SK-N-SH (cell line): ENCODE measurements at regions not wholly inside any gene's neighbourhood (a gene's known extent, or its start where the extent isn't known, plus 50 kb on each side); places are given as distances from the start of the nearest gene placed in this dataset.

ENCODE experiments used
- CTCF ChIA-PET: fragments of 300-600, 350-600 bp; formaldehyde crosslinking; extraction: SDS; loops from one replicate; lab custom pipeline; 2021; lab: Yijun Ruan, JAX
- POLR2A ChIA-PET: fragments of 350-600 bp; sonication (Branson Sonifier 250); formaldehyde crosslinking; extraction: SDS; loops from one replicate; lab custom pipeline; 2020; ENCODE audit warnings: antibody characterized with exemption, inconsistent platforms; lab: Yijun Ruan, JAX
- DNase-seq: peaks from one replicate; pipeline ENCODE4 v3.0.0; 2012
- H2AFZ ChIP-seq: fragments of 200-600 bp; sonication (generic); 2 replicates; pipeline ENCODE4 v1.8.1; 2016; ENCODE audit warnings: antibody characterized with exemption, mild to moderate bottlenecking, low read depth
- H3F3A ChIP-seq: fragments of 200-600 bp; sonication (generic); replicated peaks from 2 replicates; pipeline ENCODE3; 2016; ENCODE audit warnings: antibody characterized with exemption, mild to moderate bottlenecking; ENCODE audit not compliant: insufficient read depth
- H3K27ac ChIP-seq, 2 experiments: fragments of 200-500 bp in 1 of 2; fragments of 200-600 bp in 1 of 2; sonication (Bioruptor generic) in 1 of 2; sonication (generic), shearing (Covaris generic) in 1 of 2; 2 replicates each; pipeline versions ENCODE4 v1.5.1 to v1.6.1; 2014 to 2016; ENCODE audit warnings: low read depth in 2 of 2, inconsistent platforms in 1 of 2, low read length in 1 of 2, mild to moderate bottlenecking in 1 of 2, mixed read lengths in 1 of 2
- H3K27me3 ChIP-seq: fragments of 200-600 bp; sonication (generic), shearing (Covaris generic); 2 replicates; pipeline ENCODE4 v1.6.1; 2016; ENCODE audit warnings: mixed run types; ENCODE audit not compliant: insufficient read depth
- H3K36me3 ChIP-seq, 2 experiments: fragments of 200-500 bp in 1 of 2; fragments of 200-600 bp in 1 of 2; sonication (Bioruptor generic) in 1 of 2; sonication (generic) in 1 of 2; replicated peaks in 1 of 2; 2 replicates each; pipeline versions ENCODE3 to v1.5.1; 2014 to 2016; ENCODE audit warnings: low read length in 1 of 2, mild to moderate bottlenecking in 1 of 2; ENCODE audit not compliant: insufficient read depth in 2 of 2, control insufficient read depth in 1 of 2
- H3K4me1 ChIP-seq, 2 experiments: fragments of 200-500 bp in 1 of 2; fragments of 200-600 bp in 1 of 2; sonication (Bioruptor generic) in 1 of 2; sonication (generic), shearing (Covaris generic) in 1 of 2; 2 replicates each; pipeline versions ENCODE4 v1.5.1 to v1.6.1; 2014 to 2016; ENCODE audit warnings: low read depth in 1 of 2, low read length in 1 of 2, mixed run types in 1 of 2; ENCODE audit not compliant: insufficient read depth in 2 of 2, control insufficient read depth in 1 of 2
- H3K4me2 ChIP-seq: fragments of 200-600 bp; sonication (generic), shearing (Covaris generic); 2 replicates; pipeline ENCODE4 v1.6.1; 2017; ENCODE audit warnings: mixed run types
- H3K4me3 ChIP-seq, 2 experiments: fragments of 200-500 bp in 1 of 2; fragments of 200-600 bp in 1 of 2; sonication (Bioruptor generic) in 1 of 2; sonication (generic), shearing (Covaris generic) in 1 of 2; 2 replicates each; pipeline versions ENCODE4 v1.5.1 to v1.8.1; 2014 to 2016; ENCODE audit warnings: low read depth in 2 of 2, inconsistent platforms in 1 of 2, low read length in 1 of 2, mild to moderate bottlenecking in 1 of 2, mixed read lengths in 1 of 2, moderate library complexity in 1 of 2
- H3K79me2 ChIP-seq: fragments of 200-600 bp; sonication (generic); 2 replicates; pipeline ENCODE4 v1.8.1; 2017; ENCODE audit warnings: mild to moderate bottlenecking; ENCODE audit not compliant: insufficient read depth
- H3K9ac ChIP-seq: fragments of 200-600 bp; sonication (generic); 2 replicates; pipeline ENCODE4 v1.6.1; 2017; ENCODE audit warnings: mixed run types
- H3K9me2 ChIP-seq: fragments of 200-600 bp; sonication (generic); 2 replicates; pipeline ENCODE4 v1.6.1; 2017; ENCODE audit warnings: mixed run types
- H3K9me3 ChIP-seq: fragments of 200-600 bp; sonication (generic); 2 replicates; pipeline ENCODE4 v1.6.1; 2017; ENCODE audit warnings: mixed run types, mild to moderate bottlenecking, moderate library complexity
- H4K20me1 ChIP-seq: fragments of 200-600 bp; sonication (generic); 2 replicates; pipeline ENCODE4 v1.6.1; 2017; ENCODE audit warnings: mild to moderate bottlenecking, mixed run types; ENCODE audit not compliant: insufficient read depth
- CHD2 ChIP-seq: fragments of 150-350 bp; IDR thresholded peaks from 2 replicates; pipeline ENCODE4 v1.6.1; 2018; ENCODE audit warnings: low read length; ENCODE audit not compliant: partially characterized antibody
- CTCF ChIP-seq: fragments of 200-600 bp; sonication (generic); IDR thresholded peaks from 2 replicates; pipeline ENCODE4 v1.6.1; 2017; ENCODE audit warnings: antibody characterized with exemption, mild to moderate bottlenecking, moderate library complexity
- ELF1 ChIP-seq: IDR thresholded peaks from 2 replicates; pipeline ENCODE4 v1.4.0; 2012
- EP300 ChIP-seq, 2 experiments: IDR thresholded peaks; 2 replicates each; pipeline versions ENCODE4 v1.4.0 to v1.6.1; 2012; ENCODE audit warnings: borderline replicate concordance in 1 of 2, low read depth in 1 of 2, low read length in 1 of 2
- EZH2phosphoT487 ChIP-seq: fragments of 200-600 bp; sonication (generic); IDR thresholded peaks from 2 replicates; pipeline ENCODE4 v1.6.1; 2017; ENCODE audit warnings: low read depth, mixed run types, mild to moderate bottlenecking, antibody characterized with exemption, moderate library complexity, borderline replicate concordance
- FOXJ3 ChIP-seq: sonication (generic); formaldehyde crosslinking; IDR thresholded peaks from 2 replicates; pipeline ENCODE4 v1.5.1; 2020; ENCODE audit warnings: mild to moderate bottlenecking, missing genetic modification reagents
- FOXM1 ChIP-seq: IDR thresholded peaks from 2 replicates; pipeline ENCODE4 v1.4.0; 2012; ENCODE audit warnings: low read depth, mild to moderate bottlenecking
- GABPA ChIP-seq: IDR thresholded peaks from 2 replicates; pipeline ENCODE4 v1.4.0; 2012; ENCODE audit warnings: low read depth, mild to moderate bottlenecking
- GATA2 ChIP-seq: sonication (generic); formaldehyde crosslinking; IDR thresholded peaks from 2 replicates; pipeline ENCODE4 v1.5.0; 2020; ENCODE audit warnings: mild to moderate bottlenecking, missing genetic modification reagents
- JUND ChIP-seq: IDR thresholded peaks from 2 replicates; pipeline ENCODE4 v1.4.0; 2012
- MEF2A ChIP-seq: IDR thresholded peaks from 2 replicates; pipeline ENCODE4 v1.4.0; 2012; ENCODE audit warnings: low read depth, borderline replicate concordance
- MXI1 ChIP-seq: IDR thresholded peaks from 2 replicates; pipeline ENCODE4 v1.6.1; 2012; ENCODE audit warnings: mild to moderate bottlenecking, low read depth, low read length, improper control_type of control experiment
- NFIC ChIP-seq: IDR thresholded peaks from 2 replicates; pipeline ENCODE4 v1.4.0; 2012; ENCODE audit warnings: borderline replicate concordance
- POLR2AphosphoS5 ChIP-seq: IDR thresholded peaks from 2 replicates; pipeline ENCODE4 v1.6.1; 2012; ENCODE audit warnings: low read depth, low read length
- RAD21 ChIP-seq: IDR thresholded peaks from 2 replicates; pipeline ENCODE4 v1.6.1; 2012; ENCODE audit warnings: mild to moderate bottlenecking, low read length
- RCOR1 ChIP-seq: fragments of 150-350 bp; IDR thresholded peaks from 2 replicates; pipeline ENCODE4 v1.6.1; 2017; ENCODE audit warnings: antibody characterized with exemption, low read length
- RFX5 ChIP-seq: IDR thresholded peaks from 2 replicates; pipeline ENCODE4 v1.6.1; 2012; ENCODE audit warnings: mild to moderate bottlenecking, improper control_type of control experiment, low read length
- RXRA ChIP-seq: IDR thresholded peaks from 2 replicates; pipeline ENCODE4 v1.4.0; 2012; ENCODE audit warnings: low read depth, mild to moderate bottlenecking, borderline replicate concordance
- SIN3A ChIP-seq: IDR thresholded peaks from 2 replicates; pipeline ENCODE4 v1.6.1; 2012; ENCODE audit warnings: low read depth, mild to moderate bottlenecking, low read length, moderate library complexity, borderline replicate concordance
- SMC3 ChIP-seq: IDR thresholded peaks from 2 replicates; pipeline ENCODE4 v1.6.1; 2012; ENCODE audit warnings: low read depth, low read length, improper control_type of control experiment
- TAF1 ChIP-seq: IDR thresholded peaks from 2 replicates; pipeline ENCODE4 v1.6.1; 2012; ENCODE audit warnings: low read depth, mild to moderate bottlenecking, low read length, moderate library complexity, borderline replicate concordance
- TCF12 ChIP-seq: IDR thresholded peaks from 2 replicates; pipeline ENCODE4 v1.4.0; 2012
- whole genome bisulfite sequencing: methylation state at CpG from one replicate; pipeline ENCODE4 v1.1.6; 2017; ENCODE audit warnings: low lambda C conversion rate; 5-methylcytosine and 5-hydroxymethylcytosine counted together
- TF ChIP-seq, protein P1 (sequence below): IDR thresholded peaks from 2 replicates; pipeline ENCODE4 v1.4.0; 2012; ENCODE audit warnings: low read depth, borderline replicate concordance
- TF ChIP-seq, protein P2 (sequence below): fragments of 150-350 bp; IDR thresholded peaks from 2 replicates; pipeline ENCODE4 v1.6.1; 2016; ENCODE audit warnings: mild to moderate bottlenecking, low read depth, low read length
- TF ChIP-seq, protein P3 (sequence below): IDR thresholded peaks from 2 replicates; pipeline ENCODE4 v1.4.0; 2012; ENCODE audit warnings: low read depth

DNA sequence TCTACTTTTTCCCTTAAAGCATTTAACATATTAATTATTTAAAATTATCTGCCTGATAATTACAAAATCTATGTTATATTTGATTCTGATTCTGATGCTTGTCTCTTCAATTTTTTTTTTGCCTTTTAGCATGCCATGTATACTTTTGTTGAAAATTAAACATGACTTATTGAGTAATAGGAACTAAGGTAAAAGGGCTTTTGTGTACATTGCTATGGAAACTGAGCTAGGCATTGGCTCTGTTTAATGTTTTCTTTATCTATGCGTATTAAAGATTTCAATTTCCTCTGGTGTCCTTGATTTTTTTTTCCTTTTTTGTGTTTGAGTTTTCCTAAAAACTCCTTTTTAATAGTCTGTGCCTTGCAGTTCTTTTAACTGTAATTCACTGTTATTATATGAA lies 805.2 kb downstream of the DHX35 start:
- peaks cover 3% of the 10 kb centered on the region; the same call in 1 of the 2 replicates for H3K9me3 ChIP-seq
- no peak for TF ChIP-seq FOXM1
- no peak for TF ChIP-seq TAF1
- TF ChIP-seq, protein P1, sequence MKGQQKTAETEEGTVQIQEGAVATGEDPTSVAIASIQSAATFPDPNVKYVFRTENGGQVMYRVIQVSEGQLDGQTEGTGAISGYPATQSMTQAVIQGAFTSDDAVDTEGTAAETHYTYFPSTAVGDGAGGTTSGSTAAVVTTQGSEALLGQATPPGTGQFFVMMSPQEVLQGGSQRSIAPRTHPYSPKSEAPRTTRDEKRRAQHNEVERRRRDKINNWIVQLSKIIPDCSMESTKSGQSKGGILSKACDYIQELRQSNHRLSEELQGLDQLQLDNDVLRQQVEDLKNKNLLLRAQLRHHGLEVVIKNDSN: no peak
- no peak for TF ChIP-seq MEF2A
- no peak for TF ChIP-seq GABPA
- no peak for TF ChIP-seq FOXJ3 (CRISPR knock-in tag)
- TF ChIP-seq MXI1: no peak
- no peak for TF ChIP-seq JUND
- no peak for TF ChIP-seq RFX5
- no peak for TF ChIP-seq TCF12
- no peak for TF ChIP-seq CHD2
- TF ChIP-seq, protein P2, sequence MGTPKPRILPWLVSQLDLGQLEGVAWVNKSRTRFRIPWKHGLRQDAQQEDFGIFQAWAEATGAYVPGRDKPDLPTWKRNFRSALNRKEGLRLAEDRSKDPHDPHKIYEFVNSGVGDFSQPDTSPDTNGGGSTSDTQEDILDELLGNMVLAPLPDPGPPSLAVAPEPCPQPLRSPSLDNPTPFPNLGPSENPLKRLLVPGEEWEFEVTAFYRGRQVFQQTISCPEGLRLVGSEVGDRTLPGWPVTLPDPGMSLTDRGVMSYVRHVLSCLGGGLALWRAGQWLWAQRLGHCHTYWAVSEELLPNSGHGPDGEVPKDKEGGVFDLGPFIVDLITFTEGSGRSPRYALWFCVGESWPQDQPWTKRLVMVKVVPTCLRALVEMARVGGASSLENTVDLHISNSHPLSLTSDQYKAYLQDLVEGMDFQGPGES: no peak
- no peak for TF ChIP-seq EP300 (IDR thresholded peaks at IDR 0.05; ENCODE audit: borderline replicate concordance in 1 of 2, low read depth in 1 of 2, low read length in 1 of 2)
- no peak for TF ChIP-seq ELF1
- TF ChIP-seq POLR2AphosphoS5: no peak
- no peak for TF ChIP-seq EZH2phosphoT487
- TF ChIP-seq RCOR1: no peak
- no peak for TF ChIP-seq GATA2
- no peak for TF ChIP-seq RXRA
- no peak for TF ChIP-seq RAD21
- H3K9me2 ChIP-seq: no peaks in the 10 kb centered on the region
- POLR2A ChIA-PET: no interaction called here
- H3F3A ChIP-seq: no peaks in the 10 kb centered on the region
- no peak overlapping the region for H3K27ac ChIP-seq
- H3K4me2 ChIP-seq: no peak overlapping the region
- CTCF ChIA-PET: no interaction called here
- H3K36me3 ChIP-seq: no peaks in the 10 kb centered on the region
- no peaks in the 10 kb centered on the region for H3K27me3 ChIP-seq
- WGBS: 79% methylated on average over 1 of the region's 1 CpG
- no peak overlapping the region for H2AFZ ChIP-seq
- no peaks in the 10 kb centered on the region for H3K79me2 ChIP-seq
- H3K4me1 ChIP-seq: no peaks in the 10 kb centered on the region
- H3K4me3 ChIP-seq: no peak overlapping the region
- H4K20me1 ChIP-seq: no peaks in the 10 kb centered on the region
- no peak overlapping the region for H3K9ac ChIP-seq
- DNase-seq: no peak

DNA sequence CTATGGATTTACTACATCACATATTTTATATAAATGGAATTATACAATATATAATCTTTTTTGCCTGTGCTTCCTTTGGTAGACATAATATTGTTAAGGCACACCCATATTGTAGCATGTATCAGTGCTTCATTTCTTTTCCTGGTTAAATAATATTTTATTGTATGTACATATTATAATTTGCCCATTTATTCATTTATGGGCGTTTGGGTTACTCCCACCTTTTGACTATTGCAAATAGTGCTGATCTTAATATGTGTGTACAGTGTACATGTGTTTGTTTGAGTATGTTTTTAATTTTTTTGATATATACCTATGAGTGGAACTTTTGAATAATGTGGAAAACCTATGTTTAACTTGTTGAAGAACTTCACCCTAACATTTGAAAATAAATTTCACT lies 804.2 kb downstream of the DHX35 start:
- TF ChIP-seq NFIC (no peak), RCOR1 (no peak), MXI1 (no peak), GATA2 (no peak), SIN3A (no peak), FOXJ3 (CRISPR knock-in tag) (no peak), SMC3 (no peak), CTCF (no peak)
- TF ChIP-seq, protein P3, sequence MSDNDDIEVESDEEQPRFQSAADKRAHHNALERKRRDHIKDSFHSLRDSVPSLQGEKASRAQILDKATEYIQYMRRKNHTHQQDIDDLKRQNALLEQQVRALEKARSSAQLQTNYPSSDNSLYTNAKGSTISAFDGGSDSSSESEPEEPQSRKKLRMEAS: no peak
- no peak overlapping the region for H3K27ac ChIP-seq
- H3K9ac ChIP-seq: no peak overlapping the region
- no peaks in the 10 kb centered on the region for H3K27me3 ChIP-seq
- ChIA-PET CTCF (no interaction called here), POLR2A (no interaction called here)
- no peaks in the 10 kb centered on the region for H3K4me1 ChIP-seq
- no peak overlapping the region for H2AFZ ChIP-seq
- H3K79me2 ChIP-seq: no peaks in the 10 kb centered on the region
- no peak overlapping the region for H3K4me3 ChIP-seq
- no peaks in the 10 kb centered on the region for H3K36me3 ChIP-seq
- no peaks in the 10 kb centered on the region for H3F3A ChIP-seq
- WGBS: 4% methylated on average over 1 of the region's 1 CpG
- no peaks in the 10 kb centered on the region for H3K9me2 ChIP-seq
- H3K9me3 ChIP-seq: peaks cover 3% of the 10 kb centered on the region; the same call in 1 of the 2 replicates
- no peak overlapping the region for H3K4me2 ChIP-seq
- no peak for DNase-seq
- H4K20me1 ChIP-seq: no peaks in the 10 kb centered on the region
